Activated CD4-positive, alpha-beta memory T cell treated with anti-CD3 and anti-CD28 coated beads for 36 hours (primary cell): ENCODE measurements at regions not wholly inside any gene's neighbourhood (a gene's known extent, or its start where the extent isn't known, plus 50 kb on each side); places are given as distances from the start of the nearest gene placed in this dataset.

Source experiments
- CTCF ChIA-PET: fragments of 350-600 bp; sonication (Branson Sonifier 250); formaldehyde crosslinking; loops from one replicate; lab custom pipeline; 2021; ENCODE audit warnings: antibody characterized with exemption, inconsistent platforms; lab: Charles Lee
- POLR2A ChIA-PET: fragments of 350-600 bp; sonication (Branson Sonifier 250); formaldehyde crosslinking; loops from one replicate; lab custom pipeline; 2021; ENCODE audit warnings: antibody characterized with exemption; lab: Charles Lee
- DNase-seq: peaks from one replicate; pipeline ENCODE4 v3.0.0-alpha.2; 2020
- H3K27ac Mint-ChIP-seq: one replicate; pipeline ENCODE4 v1.8.0; 2021; ENCODE audit warnings: mixed read lengths
- H3K27me3 Mint-ChIP-seq: one replicate; pipeline ENCODE4 v1.8.0; 2021; ENCODE audit warnings: mixed read lengths
- H3K36me3 Mint-ChIP-seq: one replicate; pipeline ENCODE4 v1.8.0; 2021; ENCODE audit warnings: mixed read lengths
- H3K4me1 Mint-ChIP-seq: one replicate; pipeline ENCODE4 v1.8.0; 2021; ENCODE audit warnings: low read depth, mixed read lengths
- H3K4me3 Mint-ChIP-seq: one replicate; pipeline ENCODE4 v1.8.0; 2021; ENCODE audit warnings: mild to moderate bottlenecking, mixed read lengths
- H3K9me3 Mint-ChIP-seq: one replicate; pipeline ENCODE4 v1.8.0; 2021; ENCODE audit warnings: mixed read lengths
- intact Hi-C: fragments of 100-400 bp; cut with micrococcal nuclease; formaldehyde crosslinking; loops from one replicate; pipeline ENCODE4 v1.15.1; 2023

DNA sequence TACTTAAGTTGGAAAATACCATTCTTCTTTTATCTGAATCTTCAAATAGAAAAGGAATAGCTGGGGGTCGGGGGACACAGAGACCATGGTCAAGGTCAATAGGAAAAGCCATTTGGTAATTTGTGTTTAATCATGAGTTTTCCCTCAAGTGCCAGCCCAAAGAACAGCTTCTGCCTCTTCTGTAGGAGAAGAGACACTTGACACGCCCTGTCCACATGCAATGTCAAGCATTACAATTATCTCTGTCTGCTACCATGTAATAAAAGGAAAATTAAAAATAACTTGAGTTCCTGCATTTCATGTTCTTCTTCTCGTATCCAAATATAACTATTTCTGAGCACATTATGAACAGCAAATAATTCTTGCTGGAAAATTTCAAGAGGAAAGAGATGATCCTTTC is 241.7 kb downstream of the IPMK start:
- ChIA-PET CTCF (no interaction called here), POLR2A (no interaction called here)
- H3K27me3 Mint-ChIP-seq: peaks cover 2% of the 10 kb centered on the region
- H3K27ac Mint-ChIP-seq: no peak overlapping the region
- intact Hi-C loops: no loop called here
- DNase-seq: no peak
- H3K4me3 Mint-ChIP-seq: no peak overlapping the region
- H3K9me3 Mint-ChIP-seq: peaks cover 5% of the 10 kb centered on the region
- no peaks in the 10 kb centered on the region for H3K36me3 Mint-ChIP-seq
- H3K4me1 Mint-ChIP-seq: peaks cover 5% of the 10 kb centered on the region

GRCh38 chr10:58023341-58024073 is 244.2 kb downstream of the IPMK start:
- Mint-ChIP-seq H3K27me3 (peaks cover 2% of the 10 kb centered on the region), H3K4me3 (no peak overlapping the region), H3K4me1 (peaks cover 5% of the 10 kb centered on the region), H3K27ac (no peak overlapping the region), H3K9me3 (peaks cover 10% of the 10 kb centered on the region), H3K36me3 (no peaks in the 10 kb centered on the region)
- ChIA-PET POLR2A (no interaction called here), CTCF (no interaction called here)
- intact Hi-C loops: no loop called here
- no peak for DNase-seq

DNA sequence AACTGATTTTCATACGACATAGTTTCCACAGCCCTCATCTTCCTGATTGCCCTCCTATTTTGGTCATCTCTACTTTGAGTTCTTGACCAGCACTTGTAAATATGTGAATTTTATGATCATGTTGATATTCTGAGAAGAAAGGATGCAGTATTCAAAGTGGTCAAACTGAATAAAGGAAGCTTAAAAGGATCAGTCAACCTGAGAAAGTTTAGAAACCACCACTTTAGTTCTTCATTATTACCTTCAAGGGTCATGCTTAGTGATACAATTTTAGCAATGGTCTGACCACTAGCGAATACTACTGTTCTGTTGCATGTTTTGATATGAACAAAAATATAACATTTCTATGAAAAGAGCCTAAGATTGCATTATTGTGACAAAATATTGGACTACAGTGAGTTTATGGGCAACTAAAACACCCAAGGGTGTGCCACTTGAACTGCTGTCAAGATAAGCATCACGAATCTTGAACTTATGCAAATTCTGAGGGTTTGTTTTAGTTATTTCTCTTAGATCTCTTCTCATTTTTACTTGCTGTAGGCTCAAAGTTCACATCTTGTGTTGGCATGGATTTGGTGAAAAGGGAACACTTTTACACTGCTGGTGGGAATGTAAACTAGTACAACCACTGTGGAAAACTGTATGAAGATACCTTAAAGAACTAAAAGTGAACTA is 247.7 kb downstream of the IPMK start:
- Mint-ChIP-seq H3K4me3 (no peak overlapping the region), H3K36me3 (no peaks in the 10 kb centered on the region), H3K4me1 (peaks cover 5% of the 10 kb centered on the region), H3K9me3 (peaks cover 10% of the 10 kb centered on the region), H3K27ac (no peak overlapping the region), H3K27me3 (no peaks in the 10 kb centered on the region)
- ChIA-PET POLR2A (no interaction called here), CTCF (no interaction called here)
- intact Hi-C loops: no loop called here
- no peak for DNase-seq

DNA sequence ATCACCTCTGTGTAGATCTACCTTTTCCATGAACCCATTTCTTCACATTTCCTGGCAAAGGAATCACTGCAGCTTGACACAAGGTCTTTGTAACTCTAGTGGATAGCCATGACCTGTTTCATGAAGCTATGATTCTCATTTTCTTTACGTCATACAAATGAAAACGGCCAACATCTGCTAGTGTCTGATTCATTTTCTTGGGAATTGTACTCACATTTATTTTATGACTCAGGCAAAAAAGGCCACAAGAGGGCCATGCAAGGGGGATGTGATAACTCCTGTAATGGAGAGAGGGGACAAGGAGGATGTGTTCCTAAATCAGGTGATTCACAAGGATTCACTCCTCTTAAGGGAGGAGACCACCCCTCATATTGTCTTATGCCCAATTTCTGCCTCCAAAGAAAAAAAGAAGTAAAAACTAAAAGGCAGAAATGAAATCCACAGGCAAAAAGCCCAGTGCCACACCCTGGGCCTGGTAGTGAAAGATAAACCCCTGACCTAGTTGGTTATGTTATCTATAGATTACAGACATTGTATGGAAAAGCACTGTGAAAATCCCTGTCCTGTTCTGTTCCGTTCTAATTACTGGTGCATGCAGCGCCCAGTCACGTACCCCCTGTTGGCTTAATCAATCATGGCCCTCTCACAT is 249.9 kb downstream of the IPMK start:
- H3K4me1 Mint-ChIP-seq: no peaks in the 10 kb centered on the region
- no peak overlapping the region for H3K27ac Mint-ChIP-seq

DNA sequence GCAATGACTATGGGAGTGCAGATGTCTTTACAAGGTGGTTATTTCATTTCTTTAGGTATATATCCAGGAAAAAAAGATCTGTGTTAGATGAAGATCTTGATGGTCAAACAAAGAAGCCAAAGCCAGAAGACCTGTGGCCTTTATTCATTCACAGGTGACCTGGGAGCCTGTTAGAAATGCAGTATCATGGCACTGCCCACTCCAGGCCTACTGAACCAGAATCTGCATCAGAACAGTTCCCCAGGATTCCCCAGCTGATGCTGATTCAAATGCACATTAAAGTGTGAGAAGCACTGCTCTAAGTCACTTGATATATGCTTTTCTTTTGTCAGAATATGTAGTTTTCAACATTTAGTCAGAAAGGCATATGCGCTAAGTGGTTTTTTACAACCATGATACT is 251.1 kb downstream of the IPMK start:
- H3K27ac Mint-ChIP-seq: no peak overlapping the region
- intact Hi-C loops: no loop called here
- CTCF ChIA-PET: no interaction called here

More for the DNA sequence above, 249.9 kb downstream of the IPMK start:
- CTCF ChIA-PET: no interaction called here
- POLR2A ChIA-PET: no interaction called here
- intact Hi-C loops: no loop called here
- Mint-ChIP-seq H3K9me3 (peaks cover 10% of the 10 kb centered on the region), H3K27me3 (no peaks in the 10 kb centered on the region), H3K4me3 (no peak overlapping the region), H3K36me3 (no peaks in the 10 kb centered on the region)
- DNase-seq: no peak

GRCh38 chr10:58014436-58014835 is 253.3 kb downstream of the IPMK start:
- Mint-ChIP-seq H3K9me3 (no peaks in the 10 kb centered on the region), H3K4me1 (no peaks in the 10 kb centered on the region), H3K27me3 (no peaks in the 10 kb centered on the region), H3K36me3 (no peaks in the 10 kb centered on the region), H3K4me3 (no peak overlapping the region), H3K27ac (no peak overlapping the region)
- intact Hi-C loops: no loop called here
- no peak for DNase-seq
- ChIA-PET CTCF (no interaction called here), POLR2A (no interaction called here)

More for the DNA sequence above, 251.1 kb downstream of the IPMK start:
- Mint-ChIP-seq H3K36me3 (no peaks in the 10 kb centered on the region), H3K27me3 (no peaks in the 10 kb centered on the region), H3K4me1 (no peaks in the 10 kb centered on the region), H3K4me3 (no peak overlapping the region), H3K9me3 (peaks cover 7% of the 10 kb centered on the region)
- POLR2A ChIA-PET: no interaction called here
- DNase-seq: no peak

GRCh38 chr10:58013406-58013805 is 254.3 kb downstream of the IPMK start:
- no peak overlapping the region for H3K4me3 Mint-ChIP-seq
- no peak overlapping the region for H3K27ac Mint-ChIP-seq
- CTCF ChIA-PET: no interaction called here
- H3K4me1 Mint-ChIP-seq: no peaks in the 10 kb centered on the region
- no peak for DNase-seq
- no peaks in the 10 kb centered on the region for H3K36me3 Mint-ChIP-seq
- H3K27me3 Mint-ChIP-seq: no peaks in the 10 kb centered on the region
- intact Hi-C loops: no loop called here
- H3K9me3 Mint-ChIP-seq: no peaks in the 10 kb centered on the region
- POLR2A ChIA-PET: no interaction called here

- Mint-ChIP-seq H3K9me3 (no peaks in the 10 kb centered on the region), H3K36me3 (no peaks in the 10 kb centered on the region), H3K27me3 (no peaks in the 10 kb centered on the region), H3K27ac (no peak overlapping the region), H3K4me1 (no peaks in the 10 kb centered on the region), H3K4me3 (no peak overlapping the region)
- ChIA-PET CTCF (no interaction called here), POLR2A (no interaction called here)
- DNase-seq: no peak
- intact Hi-C loops: no loop called here
These were observed 257.5 kb downstream of the IPMK start for GRCh38 chr10:58010073-58010702.

DNA sequence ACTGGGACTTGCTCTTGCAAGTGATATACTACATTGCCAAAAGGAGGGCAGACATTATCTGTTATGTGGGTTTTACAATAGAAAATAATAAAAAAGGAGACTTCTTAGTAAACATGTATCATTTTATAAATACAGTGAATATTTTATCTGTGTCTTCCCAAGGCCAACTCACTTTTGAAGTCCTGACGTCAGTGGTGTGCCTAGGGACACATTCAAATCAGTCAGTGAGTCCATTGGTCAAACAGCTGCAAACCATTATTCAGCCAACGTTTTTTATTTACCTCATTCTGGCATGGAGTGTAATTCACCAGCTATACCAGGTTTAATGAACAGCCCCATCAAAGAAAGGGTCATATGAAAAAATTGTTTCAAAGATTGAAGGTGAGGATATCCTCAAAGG is 263.7 kb downstream of the IPMK start:
- CTCF ChIA-PET: no interaction called here
- no peak for DNase-seq
- Mint-ChIP-seq H3K9me3 (no peaks in the 10 kb centered on the region), H3K4me3 (no peak overlapping the region), H3K27me3 (no peaks in the 10 kb centered on the region), H3K36me3 (no peaks in the 10 kb centered on the region), H3K4me1 (no peaks in the 10 kb centered on the region), H3K27ac (no peak overlapping the region)
- intact Hi-C loops: no loop called here
- POLR2A ChIA-PET: no interaction called here

DNA sequence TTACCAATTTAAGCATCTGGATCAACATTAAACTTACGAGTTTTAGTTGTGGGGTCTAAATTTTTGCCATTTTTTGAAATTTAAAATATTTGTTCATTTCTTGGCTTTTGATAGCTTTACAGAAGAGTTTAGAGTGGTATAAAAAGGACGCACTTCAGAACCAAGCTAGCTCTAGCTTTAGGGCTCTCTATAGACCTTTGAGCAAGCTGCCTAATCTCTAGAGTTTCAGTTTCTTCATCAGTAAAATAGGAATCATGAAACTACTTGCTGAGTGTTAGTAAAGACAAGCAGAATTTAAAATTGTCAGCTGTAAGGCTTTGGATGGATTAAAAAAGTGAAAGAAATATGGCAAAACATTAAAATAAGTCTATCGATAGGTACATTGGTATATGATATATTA is 266.5 kb downstream of the IPMK start:
- H3K36me3 Mint-ChIP-seq: no peaks in the 10 kb centered on the region
- ChIA-PET POLR2A (no interaction called here), CTCF (no interaction called here)
- intact Hi-C loops: no loop called here
- H3K4me1 Mint-ChIP-seq: no peaks in the 10 kb centered on the region
- H3K4me3 Mint-ChIP-seq: no peak overlapping the region
- no peak for DNase-seq
- no peaks in the 10 kb centered on the region for H3K27me3 Mint-ChIP-seq
- H3K27ac Mint-ChIP-seq: no peak overlapping the region
- no peaks in the 10 kb centered on the region for H3K9me3 Mint-ChIP-seq

GRCh38 chr10:57996536-57996935 is 271.2 kb downstream of the IPMK start:
- intact Hi-C loops: no loop called here
- ChIA-PET CTCF (interaction anchor here (0.6 kb wide), 1 partner anchor 76 kb away, joined by 3 read pairs; no protein-coding TSS in a partner anchor), POLR2A (no interaction called here)
- no peak overlapping the region for H3K4me3 Mint-ChIP-seq
- DNase-seq: no peak
- no peaks in the 10 kb centered on the region for H3K9me3 Mint-ChIP-seq
- no peaks in the 10 kb centered on the region for H3K27me3 Mint-ChIP-seq
- H3K27ac Mint-ChIP-seq: no peak overlapping the region
- no peaks in the 10 kb centered on the region for H3K4me1 Mint-ChIP-seq
- no peaks in the 10 kb centered on the region for H3K36me3 Mint-ChIP-seq

GRCh38 chr10:57993302-57993701 is 274.4 kb downstream of the IPMK start:
- intact Hi-C loops: no loop called here
- ChIA-PET POLR2A (no interaction called here), CTCF (no interaction called here)
- no peak for DNase-seq
- Mint-ChIP-seq H3K4me3 (no peak overlapping the region), H3K27me3 (no peaks in the 10 kb centered on the region), H3K4me1 (no peaks in the 10 kb centered on the region), H3K36me3 (no peaks in the 10 kb centered on the region), H3K9me3 (no peaks in the 10 kb centered on the region), H3K27ac (no peak overlapping the region)
